ENCODE measurements at regions not wholly inside any gene's neighbourhood (a gene's known extent, or its start where the extent isn't known, plus 50 kb on each side); places are given as distances from the start of the nearest gene placed in this dataset.
A peak's percentile ranks its signal among the peaks of the same experiment; 100 is the strongest.

- TF ChIP-seq CTCF (IDR thresholded peaks at IDR 0.05) (peak; percentile 74), ELF1 (IDR thresholded peaks at IDR 0.05) (no peak), RAD21 (IDR thresholded peaks at IDR 0.05; ENCODE audit: low read length) (peak; percentile 62), SMC3 (IDR thresholded peaks at IDR 0.05; ENCODE audit: low read depth, low read length) (peak; percentile 59)
Observed at GRCh38 chr16:85296859-85297660, 184.8 kb upstream of the CIBAR2 start (continued).

GRCh38 chr16:85297881-85298280 is 185.6 kb upstream of the CIBAR2 start:
- Histone ChIP-seq H3K36me3 (replicated peaks in 1 of 2; ENCODE audit: control insufficient read depth in 1 of 2, insufficient read depth in 2 of 2, low read length in 1 of 2) (no peaks in the 10 kb centered on the region), H3F3A (replicated peaks; ENCODE audit: insufficient read depth) (no peaks in the 10 kb centered on the region), H3K79me2 (ENCODE audit: insufficient read depth) (peaks cover 3% of the 10 kb centered on the region; the same call in 1 of the 2 replicates), H3K4me2 (no peak overlapping the region), H3K4me1 (ENCODE audit: control insufficient read depth in 1 of 2, insufficient read depth in 2 of 2, low read depth in 1 of 2, low read length in 1 of 2) (peaks cover 0 to 35% of the 10 kb centered on the region in 2 experiments; a peak in 1 of 4 replicates), H3K4me3 (ENCODE audit: low read depth in 2 of 2, low read length in 1 of 2) (no peak overlapping the region), H2AFZ (ENCODE audit: low read depth) (no peak overlapping the region), H4K20me1 (ENCODE audit: insufficient read depth) (peaks cover 22% of the 10 kb centered on the region; the same call in 1 of the 2 replicates), H3K9ac (no peak overlapping the region), H3K9me2 (no peaks in the 10 kb centered on the region), H3K27ac (ENCODE audit: low read depth in 2 of 2, low read length in 1 of 2) (no peak overlapping the region), H3K27me3 (ENCODE audit: insufficient read depth) (no peaks in the 10 kb centered on the region), H3K9me3 (no peaks in the 10 kb centered on the region)
- 94% methylated on average over 4 of the region's 9 CpGs for WGBS (ENCODE audit: low lambda C conversion rate)
- no peak for TF ChIP-seq ZBTB33 (IDR thresholded peaks at IDR 0.05; ENCODE audit: borderline replicate concordance, low read depth)
- TF ChIP-seq MEF2A (IDR thresholded peaks at IDR 0.05; ENCODE audit: borderline replicate concordance, low read depth), result no peak
- no peak for TF ChIP-seq RFX5 (IDR thresholded peaks at IDR 0.05; ENCODE audit: low read length)
- TF ChIP-seq ELF1 (IDR thresholded peaks at IDR 0.05), result no peak
- no peak for TF ChIP-seq CTCF (IDR thresholded peaks at IDR 0.05)
- no peak for TF ChIP-seq RAD21 (IDR thresholded peaks at IDR 0.05; ENCODE audit: low read length)
- TF ChIP-seq TEAD4 (IDR thresholded peaks at IDR 0.05; ENCODE audit: borderline replicate concordance, insufficient read depth), result no peak
- TF ChIP-seq GATA2 (CRISPR knock-in tag; IDR thresholded peaks at IDR 0.05), result no peak
- TF ChIP-seq CHD2 (IDR thresholded peaks at IDR 0.05; ENCODE audit: low read length, partially characterized antibody), result no peak
- no peak for TF ChIP-seq NRF1 (IDR thresholded peaks at IDR 0.05; ENCODE audit: low read depth, low read length)
- TF ChIP-seq TAF1 (IDR thresholded peaks at IDR 0.05; ENCODE audit: borderline replicate concordance, low read depth, low read length), result no peak
- TF ChIP-seq YY1 (IDR thresholded peaks at IDR 0.05; ENCODE audit: low read depth), result no peak
- TF ChIP-seq REST (IDR thresholded peaks at IDR 0.05; ENCODE audit: low read depth, low read length), result no peak
- DNase-seq, result no peak
- ChIA-PET POLR2A (no interaction called here), CTCF (interaction anchor here (0.8 to 3.0 kb wide), 23 partner anchors 9 to 318 kb away, joined by 3 to 31 read pairs (median 4); no protein-coding TSS in a partner anchor)
